ENCODE measurements at regions not wholly inside any gene's neighbourhood (a gene's known extent, or its start where the extent isn't known, plus 50 kb on each side); places are given as distances from the start of the nearest gene placed in this dataset.

DNA sequence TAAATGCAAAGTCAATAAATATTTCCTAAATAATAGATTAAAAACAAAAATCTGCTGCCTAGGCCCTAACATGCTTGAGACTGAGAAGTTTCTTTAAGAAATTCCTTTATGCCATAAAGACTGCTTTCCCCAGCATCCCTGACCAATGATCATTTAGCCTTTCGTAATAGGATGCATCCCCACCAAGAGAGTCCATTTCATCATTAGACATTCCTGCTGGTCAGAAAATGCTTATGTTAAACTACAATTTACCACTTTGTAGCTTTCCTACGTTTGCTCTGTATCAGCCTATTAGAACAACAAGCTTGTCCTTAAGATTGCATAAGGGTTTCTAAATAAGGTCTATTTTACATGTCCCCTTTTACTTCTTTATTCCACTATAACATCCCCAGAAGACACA lies 59.8 kb upstream of the HSF2 start:
- TF ChIP-seq SPI1 (IDR thresholded peaks at IDR 0.05; ENCODE audit: borderline replicate concordance, low read depth) (no peak), POLR2AphosphoS5 (IDR thresholded peaks at IDR 0.05; ENCODE audit: low read depth) (no peak)
- TF ChIP-seq, protein P1, sequence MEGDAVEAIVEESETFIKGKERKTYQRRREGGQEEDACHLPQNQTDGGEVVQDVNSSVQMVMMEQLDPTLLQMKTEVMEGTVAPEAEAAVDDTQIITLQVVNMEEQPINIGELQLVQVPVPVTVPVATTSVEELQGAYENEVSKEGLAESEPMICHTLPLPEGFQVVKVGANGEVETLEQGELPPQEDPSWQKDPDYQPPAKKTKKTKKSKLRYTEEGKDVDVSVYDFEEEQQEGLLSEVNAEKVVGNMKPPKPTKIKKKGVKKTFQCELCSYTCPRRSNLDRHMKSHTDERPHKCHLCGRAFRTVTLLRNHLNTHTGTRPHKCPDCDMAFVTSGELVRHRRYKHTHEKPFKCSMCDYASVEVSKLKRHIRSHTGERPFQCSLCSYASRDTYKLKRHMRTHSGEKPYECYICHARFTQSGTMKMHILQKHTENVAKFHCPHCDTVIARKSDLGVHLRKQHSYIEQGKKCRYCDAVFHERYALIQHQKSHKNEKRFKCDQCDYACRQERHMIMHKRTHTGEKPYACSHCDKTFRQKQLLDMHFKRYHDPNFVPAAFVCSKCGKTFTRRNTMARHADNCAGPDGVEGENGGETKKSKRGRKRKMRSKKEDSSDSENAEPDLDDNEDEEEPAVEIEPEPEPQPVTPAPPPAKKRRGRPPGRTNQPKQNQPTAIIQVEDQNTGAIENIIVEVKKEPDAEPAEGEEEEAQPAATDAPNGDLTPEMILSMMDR (IDR thresholded peaks at IDR 0.05; ENCODE audit: insufficient read depth, low read length) = no peak
- no peak overlapping the region for H3K27ac ChIP-seq (replicated peaks)
- DNase-seq (ENCODE audit: low read depth in 1 of 2, low spot score in 1 of 2) = no peak
- no peaks in the 10 kb centered on the region for H3K27me3 ChIP-seq (ENCODE audit: insufficient read depth, poor library complexity, severe bottlenecking)
- no peak overlapping the region for H3K4me3 ChIP-seq (replicated peaks; ENCODE audit: insufficient read depth, low read length)

DNA sequence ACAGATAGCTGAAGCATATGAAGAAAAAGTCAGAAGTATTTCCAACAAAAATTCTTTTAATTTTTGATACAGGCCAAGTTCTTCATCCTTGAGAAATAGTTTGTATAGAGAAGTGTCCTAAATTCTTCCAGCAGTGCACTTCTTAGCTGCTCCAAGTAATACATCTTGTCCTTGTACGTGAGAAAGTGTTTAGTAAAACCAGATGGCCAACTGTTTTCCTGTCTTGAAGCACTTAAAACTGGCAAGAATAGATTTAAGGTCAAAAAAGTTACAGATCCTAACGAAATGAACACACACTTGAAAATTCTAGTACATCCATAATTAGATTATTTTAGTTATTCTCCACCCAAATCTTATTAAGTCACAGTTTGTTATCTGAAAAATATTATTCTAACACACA lies 52.2 kb upstream of the HSF2 start:
- DNase-seq (ENCODE audit: low read depth in 1 of 2, low spot score in 1 of 2) = no peak
- Histone ChIP-seq H3K27me3 (ENCODE audit: insufficient read depth, poor library complexity, severe bottlenecking) (no peaks in the 10 kb centered on the region), H3K27ac (replicated peaks) (no peak overlapping the region), H3K4me3 (replicated peaks; ENCODE audit: insufficient read depth, low read length) (no peak overlapping the region)
- TF ChIP-seq, protein P2, sequence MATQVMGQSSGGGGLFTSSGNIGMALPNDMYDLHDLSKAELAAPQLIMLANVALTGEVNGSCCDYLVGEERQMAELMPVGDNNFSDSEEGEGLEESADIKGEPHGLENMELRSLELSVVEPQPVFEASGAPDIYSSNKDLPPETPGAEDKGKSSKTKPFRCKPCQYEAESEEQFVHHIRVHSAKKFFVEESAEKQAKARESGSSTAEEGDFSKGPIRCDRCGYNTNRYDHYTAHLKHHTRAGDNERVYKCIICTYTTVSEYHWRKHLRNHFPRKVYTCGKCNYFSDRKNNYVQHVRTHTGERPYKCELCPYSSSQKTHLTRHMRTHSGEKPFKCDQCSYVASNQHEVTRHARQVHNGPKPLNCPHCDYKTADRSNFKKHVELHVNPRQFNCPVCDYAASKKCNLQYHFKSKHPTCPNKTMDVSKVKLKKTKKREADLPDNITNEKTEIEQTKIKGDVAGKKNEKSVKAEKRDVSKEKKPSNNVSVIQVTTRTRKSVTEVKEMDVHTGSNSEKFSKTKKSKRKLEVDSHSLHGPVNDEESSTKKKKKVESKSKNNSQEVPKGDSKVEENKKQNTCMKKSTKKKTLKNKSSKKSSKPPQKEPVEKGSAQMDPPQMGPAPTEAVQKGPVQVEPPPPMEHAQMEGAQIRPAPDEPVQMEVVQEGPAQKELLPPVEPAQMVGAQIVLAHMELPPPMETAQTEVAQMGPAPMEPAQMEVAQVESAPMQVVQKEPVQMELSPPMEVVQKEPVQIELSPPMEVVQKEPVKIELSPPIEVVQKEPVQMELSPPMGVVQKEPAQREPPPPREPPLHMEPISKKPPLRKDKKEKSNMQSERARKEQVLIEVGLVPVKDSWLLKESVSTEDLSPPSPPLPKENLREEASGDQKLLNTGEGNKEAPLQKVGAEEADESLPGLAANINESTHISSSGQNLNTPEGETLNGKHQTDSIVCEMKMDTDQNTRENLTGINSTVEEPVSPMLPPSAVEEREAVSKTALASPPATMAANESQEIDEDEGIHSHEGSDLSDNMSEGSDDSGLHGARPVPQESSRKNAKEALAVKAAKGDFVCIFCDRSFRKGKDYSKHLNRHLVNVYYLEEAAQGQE (IDR thresholded peaks at IDR 0.05; ENCODE audit: insufficient replicate concordance, low read depth) = no peak
- TF ChIP-seq, protein P1 (IDR thresholded peaks at IDR 0.05; ENCODE audit: insufficient read depth, low read length) = no peak
- TF ChIP-seq GABPA (IDR thresholded peaks at IDR 0.05; ENCODE audit: low read depth) (no peak), SPI1 (IDR thresholded peaks at IDR 0.05; ENCODE audit: borderline replicate concordance, low read depth) (no peak), POLR2AphosphoS5 (IDR thresholded peaks at IDR 0.05; ENCODE audit: low read depth) (no peak)

DNA sequence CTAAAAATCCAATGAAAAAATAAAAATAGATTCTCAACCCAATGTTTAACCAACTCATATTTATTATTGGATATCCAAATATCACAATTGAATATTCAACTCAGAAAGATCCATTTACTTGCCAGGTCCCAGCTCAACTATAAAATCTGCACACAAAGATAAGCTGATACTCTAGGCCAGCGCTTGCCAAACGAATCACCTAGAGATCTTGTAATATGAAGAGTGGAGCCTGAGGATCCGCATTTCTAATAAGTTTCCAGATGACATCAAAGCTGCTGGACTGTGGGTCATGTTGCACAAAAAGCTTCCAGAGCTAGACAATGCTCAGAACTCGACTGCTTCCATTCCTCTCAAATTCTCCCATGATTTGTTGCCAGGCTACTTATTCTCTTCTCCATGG lies 51.7 kb upstream of the HSF2 start:
- TF ChIP-seq GABPA (IDR thresholded peaks at IDR 0.05; ENCODE audit: low read depth) = no peak
- no peak for TF ChIP-seq POLR2AphosphoS5 (IDR thresholded peaks at IDR 0.05; ENCODE audit: low read depth)
- TF ChIP-seq, protein P1 (IDR thresholded peaks at IDR 0.05; ENCODE audit: insufficient read depth, low read length) = no peak
- no peak for TF ChIP-seq SPI1 (IDR thresholded peaks at IDR 0.05; ENCODE audit: borderline replicate concordance, low read depth)
- TF ChIP-seq, protein P2 (IDR thresholded peaks at IDR 0.05; ENCODE audit: insufficient replicate concordance, low read depth) = no peak
- Histone ChIP-seq H3K27me3 (ENCODE audit: insufficient read depth, poor library complexity, severe bottlenecking) (no peaks in the 10 kb centered on the region), H3K27ac (replicated peaks) (no peak overlapping the region), H3K4me3 (replicated peaks; ENCODE audit: insufficient read depth, low read length) (no peak overlapping the region)
- no peak for DNase-seq (ENCODE audit: low read depth in 1 of 2, low spot score in 1 of 2)
